HG03175 (cell line): ENCODE measurements at regions not wholly inside any gene's neighbourhood (a gene's known extent, or its start where the extent isn't known, plus 50 kb on each side); places are given as distances from the start of the nearest gene placed in this dataset.

Experiments used
- ATAC-seq: cut with Tn5 transposase; IDR thresholded peaks from one replicate; pipeline ENCODE4 v1.9.1; 2021; ENCODE audit warnings: mild to moderate bottlenecking, moderate library complexity; ENCODE audit not compliant: unreplicated experiment

DNA sequence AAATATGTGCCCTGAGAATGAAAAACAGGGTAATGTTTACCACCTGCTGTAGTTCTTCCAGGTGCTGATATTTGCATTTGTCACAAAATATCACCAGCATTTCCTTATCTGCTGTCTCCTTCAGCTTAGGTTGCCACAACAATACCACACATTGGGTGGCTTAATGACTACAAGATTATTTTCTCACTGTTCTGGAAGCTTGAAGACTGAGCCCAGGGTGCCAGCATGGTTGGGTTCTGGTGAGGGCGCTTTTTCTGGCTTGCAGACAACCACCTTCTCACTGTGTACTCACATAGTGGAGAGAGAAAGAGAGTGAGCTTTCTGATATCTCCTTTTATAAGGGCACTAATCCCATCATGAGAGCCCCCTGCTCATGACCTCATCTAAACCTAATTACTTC, 407.5 kb upstream of the RGPD4 start:
- ATAC-seq: no peak

- ATAC-seq: no peak
Measured at GRCh38 chr2:107428781-107429180, 397.9 kb upstream of the RGPD4 start.

DNA sequence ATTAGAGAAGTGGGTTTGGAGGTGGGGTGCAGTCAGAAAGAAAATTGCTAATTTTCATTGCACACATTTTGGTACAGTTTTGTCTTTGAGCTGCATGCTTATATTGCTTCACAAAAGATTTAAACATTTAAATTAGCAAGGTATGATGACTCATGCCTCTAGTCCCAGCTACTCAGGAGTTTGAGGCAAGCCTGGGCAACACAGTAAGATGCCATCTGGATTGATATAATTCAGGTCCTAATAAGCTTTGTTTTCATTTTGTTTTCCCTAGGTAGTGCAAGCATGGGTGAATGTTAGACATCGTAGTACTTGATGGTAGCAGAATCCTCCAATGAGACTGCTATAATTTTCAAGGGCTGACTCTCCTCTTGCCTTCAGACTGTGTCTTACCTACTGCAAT, 396.7 kb upstream of the RGPD4 start:
- ATAC-seq: no peak

- no peak for ATAC-seq
Measured at GRCh38 chr2:107430596-107431266, 396.0 kb upstream of the RGPD4 start.

GRCh38 chr2:107436281-107436680, 390.4 kb upstream of the RGPD4 start:
- ATAC-seq: no peak

DNA sequence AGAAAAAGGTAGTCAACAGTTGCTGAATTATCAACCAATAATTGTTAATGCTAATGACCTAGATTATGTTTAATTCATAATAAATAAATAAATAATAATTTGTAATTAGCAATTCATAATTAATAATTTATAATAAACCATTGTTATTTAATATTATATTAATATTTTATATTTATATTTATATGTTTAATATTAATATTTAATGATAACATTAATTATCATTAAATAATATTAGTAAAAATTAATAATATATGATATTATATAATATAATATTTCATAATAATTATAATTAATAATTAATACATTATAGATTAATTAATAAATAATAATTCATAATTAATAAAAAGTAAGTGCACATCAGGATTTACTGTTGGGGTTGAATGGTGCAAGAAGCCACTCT, 389.4 kb upstream of the RGPD4 start:
- no peak for ATAC-seq

DNA sequence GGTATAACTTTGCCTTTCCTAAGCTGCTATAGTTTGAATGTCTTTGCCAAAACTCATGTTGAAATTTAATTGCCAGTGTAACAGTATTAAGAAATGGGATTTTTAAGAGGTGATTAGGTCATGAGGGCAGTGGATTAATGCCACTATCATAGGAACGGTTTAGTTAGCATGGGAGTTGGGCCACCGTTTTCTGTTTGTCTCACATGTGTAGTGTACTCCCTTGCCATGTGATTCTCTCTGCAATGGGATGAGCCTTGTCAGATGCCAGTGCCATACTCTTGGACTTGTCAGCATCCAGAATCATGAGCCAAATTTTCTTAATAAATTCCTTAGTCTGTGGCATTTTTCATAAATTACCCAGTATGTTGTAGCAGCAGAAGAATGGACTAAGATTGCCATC, 388.9 kb upstream of the RGPD4 start:
- no peak for ATAC-seq

- no peak for ATAC-seq
Measured at GRCh38 chr2:107448160-107448559, 378.5 kb upstream of the RGPD4 start.

DNA sequence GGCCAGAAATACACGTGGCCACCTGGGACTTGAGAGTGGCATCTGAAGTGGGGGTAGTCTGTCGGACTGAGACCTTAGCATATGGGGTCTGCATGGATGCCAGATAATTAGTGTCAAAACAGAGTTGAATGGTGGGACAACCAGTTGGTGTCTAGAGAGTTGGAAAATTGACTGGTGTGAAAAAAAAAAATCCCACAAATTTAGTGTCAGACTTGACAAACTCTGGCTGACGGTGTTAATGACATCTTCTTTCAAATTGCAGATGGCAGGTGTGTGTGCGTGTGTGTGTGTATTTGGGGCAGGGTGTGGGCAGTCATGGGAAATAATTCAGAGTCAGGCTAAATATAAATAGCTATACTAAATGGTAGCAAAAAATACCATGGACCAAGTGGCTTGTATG, 365.4 kb upstream of the RGPD4 start:
- ATAC-seq: no peak

- ATAC-seq: no peak
Measured at GRCh38 chr2:107462181-107462580, 364.5 kb upstream of the RGPD4 start.

DNA sequence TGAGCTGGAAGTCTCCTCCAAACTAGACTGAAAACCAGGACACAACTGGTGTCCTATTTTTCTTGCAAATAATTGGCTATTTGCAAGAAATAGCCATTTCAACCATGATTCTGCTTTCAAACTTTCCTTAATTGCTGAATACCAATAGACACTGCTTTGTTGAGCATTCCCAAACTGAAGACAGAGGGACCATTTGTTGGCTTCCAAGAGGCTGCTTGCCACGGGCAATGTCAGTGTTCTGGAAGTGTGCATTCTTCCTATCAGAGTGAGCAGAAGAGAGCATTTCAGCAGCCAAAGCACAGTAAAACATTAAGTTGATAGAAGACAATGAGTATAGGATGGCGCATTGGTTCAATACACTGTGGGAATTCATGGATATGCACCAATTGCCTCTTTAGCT, 360.5 kb upstream of the RGPD4 start:
- no peak for ATAC-seq

- no peak for ATAC-seq
Measured at GRCh38 chr2:107466984-107467773, 359.5 kb upstream of the RGPD4 start.

DNA sequence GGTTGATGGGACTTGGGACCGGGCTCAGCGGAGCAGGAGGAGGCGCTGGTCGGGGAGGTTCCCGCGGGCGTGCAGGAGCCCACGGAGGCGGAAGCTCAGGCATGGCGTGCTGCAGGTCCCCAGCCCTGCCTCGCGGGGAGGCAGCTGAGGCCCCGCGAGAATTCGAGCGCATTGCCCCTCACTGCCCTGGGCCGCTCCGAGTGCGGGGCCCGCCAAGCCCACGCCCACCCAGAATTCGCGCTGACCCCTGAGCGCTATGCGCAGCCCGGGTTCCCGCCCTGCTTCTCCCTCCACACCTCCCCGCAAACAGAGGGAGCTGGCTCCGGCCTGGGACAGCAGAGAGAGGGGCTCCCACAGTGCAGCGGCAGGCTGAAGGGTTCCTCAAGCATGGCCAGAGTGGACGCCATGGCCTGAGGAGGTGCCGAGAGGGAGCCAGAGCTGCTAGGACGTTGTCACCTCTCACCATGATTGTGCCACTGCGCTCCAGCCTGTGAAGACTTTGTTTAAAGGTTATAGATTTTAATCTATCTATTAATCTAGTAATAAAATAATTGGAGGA, 357.2 kb upstream of the RGPD4 start:
- no peak for ATAC-seq

DNA sequence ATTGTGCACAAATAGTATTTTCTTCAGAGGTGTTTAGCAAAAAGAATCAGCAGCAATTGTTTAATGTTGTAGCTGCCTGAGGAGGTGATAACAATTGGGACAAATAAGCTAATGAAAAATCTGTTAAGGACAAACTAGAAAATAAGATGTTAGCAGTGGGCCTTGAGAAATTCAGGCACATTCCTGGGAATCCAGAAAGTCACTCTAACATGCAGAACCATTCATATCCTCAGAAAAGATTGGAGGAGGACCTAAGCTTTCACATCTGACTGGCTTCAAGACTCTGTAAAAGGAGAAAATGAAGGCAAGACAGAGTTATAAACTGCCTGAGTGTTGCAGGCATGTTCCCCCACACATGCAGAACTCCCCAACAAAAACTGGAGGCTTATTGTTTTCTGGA, 353.5 kb upstream of the RGPD4 start:
- no peak for ATAC-seq

DNA sequence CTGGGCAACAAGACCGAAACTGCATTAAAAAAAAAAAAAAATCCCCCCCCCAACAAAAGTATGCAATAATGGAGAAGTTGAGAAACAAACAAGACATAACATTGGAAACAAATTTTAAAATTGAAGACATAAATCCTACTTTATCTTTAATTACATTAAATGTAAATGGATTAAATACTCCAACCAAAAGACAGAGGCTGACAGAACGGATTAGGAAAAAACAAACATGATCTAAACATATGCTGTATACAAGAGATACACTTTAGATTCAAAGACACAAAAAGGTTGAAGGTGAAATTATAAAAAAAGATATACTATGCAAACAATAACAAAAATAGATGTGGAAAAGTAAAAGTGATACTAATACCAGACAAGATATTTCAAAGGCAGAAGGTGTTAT, 350.8 kb upstream of the RGPD4 start:
- ATAC-seq: no peak

- ATAC-seq: no peak
Measured at GRCh38 chr2:107502539-107502938, 324.2 kb upstream of the RGPD4 start.

GRCh38 chr2:107511970-107512789, 314.5 kb upstream of the RGPD4 start:
- no peak for ATAC-seq

GRCh38 chr2:107525406-107525805, 301.3 kb upstream of the RGPD4 start:
- ATAC-seq: no peak

DNA sequence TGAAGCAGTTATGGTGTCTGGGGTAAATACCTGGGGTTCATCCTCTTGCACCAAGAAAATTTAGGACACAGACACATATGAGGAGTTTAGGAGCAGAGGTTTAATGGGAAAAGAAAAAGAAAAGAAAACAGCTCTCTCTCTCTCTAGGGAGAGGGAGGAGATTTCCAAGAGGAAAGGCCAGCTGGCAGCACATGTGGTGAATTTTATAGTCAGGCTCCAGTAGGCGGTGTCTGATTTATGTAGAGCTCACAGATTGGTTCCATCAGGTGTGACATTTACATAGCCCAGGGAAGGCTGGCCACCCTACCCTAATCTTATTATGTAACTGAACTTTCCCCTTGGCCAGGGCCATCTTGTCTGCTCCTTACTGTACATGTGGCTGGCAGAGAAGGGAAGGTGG, 297.5 kb upstream of the RGPD4 start:
- ATAC-seq: no peak

DNA sequence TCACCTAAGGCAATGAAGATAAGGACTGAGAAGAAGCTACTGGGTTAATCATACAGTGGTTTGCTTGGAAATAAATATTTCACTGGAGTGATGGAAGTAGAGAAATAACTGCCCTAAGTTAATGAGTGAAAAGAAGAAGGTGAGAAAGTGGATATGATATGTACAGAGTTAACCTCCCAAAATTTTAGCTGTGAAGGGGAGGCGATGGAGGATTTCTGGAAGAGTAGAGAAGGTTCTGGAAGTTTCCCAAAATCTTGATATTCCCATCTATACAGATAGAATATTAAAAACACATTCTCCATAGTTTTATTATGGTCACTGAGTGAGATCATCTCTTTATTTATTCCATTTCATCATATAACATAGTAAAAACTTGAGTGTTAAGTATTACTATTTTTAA, 296.6 kb upstream of the RGPD4 start:
- no peak for ATAC-seq

- ATAC-seq: no peak
Measured at GRCh38 chr2:107534926-107535325, 291.8 kb upstream of the RGPD4 start.
